ENCODE measurements at regions not wholly inside any gene's neighbourhood (a gene's known extent, or its start where the extent isn't known, plus 50 kb on each side); places are given as distances from the start of the nearest gene placed in this dataset.
"Not testable (repeated sequence)": the region's sequence is repeated elsewhere in the genome, so short reads cannot be mapped to it uniquely, and the experiment has no call there.

DNA sequence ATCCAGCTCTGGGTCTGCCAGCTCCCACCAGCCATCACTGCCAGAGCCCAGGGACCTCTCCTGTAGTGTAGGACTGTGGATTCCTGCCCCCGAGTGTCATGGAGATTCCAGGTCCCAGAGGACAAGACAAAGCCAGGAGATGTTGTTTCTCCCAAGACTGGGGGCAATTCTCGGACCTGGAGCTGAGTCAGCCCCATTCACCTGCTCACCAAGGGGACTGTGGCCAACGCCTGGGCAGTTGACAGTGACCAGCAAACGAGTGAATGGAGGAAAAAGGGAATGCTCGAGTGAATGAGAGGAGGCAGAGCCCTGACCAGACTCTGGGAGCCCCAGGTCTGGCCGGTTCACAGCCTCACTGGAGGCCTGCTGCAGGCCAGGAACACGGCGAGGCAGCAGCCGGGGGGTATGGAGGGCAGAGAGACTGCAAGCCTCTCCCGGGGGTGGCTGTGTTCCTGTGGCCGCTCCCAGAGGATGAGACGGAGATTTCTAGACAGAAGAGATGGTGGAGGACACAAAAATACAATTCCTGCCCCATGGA is 61.3 kb upstream of the PRR5 start:
- WGBS, 2 donors, result 53 to 60% methylated on average over 12 of the region's 12 CpGs
- TF ChIP-seq, protein P1, sequence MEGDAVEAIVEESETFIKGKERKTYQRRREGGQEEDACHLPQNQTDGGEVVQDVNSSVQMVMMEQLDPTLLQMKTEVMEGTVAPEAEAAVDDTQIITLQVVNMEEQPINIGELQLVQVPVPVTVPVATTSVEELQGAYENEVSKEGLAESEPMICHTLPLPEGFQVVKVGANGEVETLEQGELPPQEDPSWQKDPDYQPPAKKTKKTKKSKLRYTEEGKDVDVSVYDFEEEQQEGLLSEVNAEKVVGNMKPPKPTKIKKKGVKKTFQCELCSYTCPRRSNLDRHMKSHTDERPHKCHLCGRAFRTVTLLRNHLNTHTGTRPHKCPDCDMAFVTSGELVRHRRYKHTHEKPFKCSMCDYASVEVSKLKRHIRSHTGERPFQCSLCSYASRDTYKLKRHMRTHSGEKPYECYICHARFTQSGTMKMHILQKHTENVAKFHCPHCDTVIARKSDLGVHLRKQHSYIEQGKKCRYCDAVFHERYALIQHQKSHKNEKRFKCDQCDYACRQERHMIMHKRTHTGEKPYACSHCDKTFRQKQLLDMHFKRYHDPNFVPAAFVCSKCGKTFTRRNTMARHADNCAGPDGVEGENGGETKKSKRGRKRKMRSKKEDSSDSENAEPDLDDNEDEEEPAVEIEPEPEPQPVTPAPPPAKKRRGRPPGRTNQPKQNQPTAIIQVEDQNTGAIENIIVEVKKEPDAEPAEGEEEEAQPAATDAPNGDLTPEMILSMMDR (IDR thresholded peaks at IDR 0.05), result no peak
- no peak for ATAC-seq
- no peak for DNase-seq
- Histone ChIP-seq H3K4me1 (no peaks in the 10 kb centered on the region), H3K27ac (no peak overlapping the region), H3K4me3 (no peak overlapping the region), H3K9me3 (no peaks in the 10 kb centered on the region), H3K36me3 (no peaks in the 10 kb centered on the region), H3K27me3 (peaks cover 0 to 3% (median 0%) of the 10 kb centered on the region in 4 donors)
- intact Hi-C loops (cut with DNase I), result no loop called here
- FAIRE-seq, result no peak

DNA sequence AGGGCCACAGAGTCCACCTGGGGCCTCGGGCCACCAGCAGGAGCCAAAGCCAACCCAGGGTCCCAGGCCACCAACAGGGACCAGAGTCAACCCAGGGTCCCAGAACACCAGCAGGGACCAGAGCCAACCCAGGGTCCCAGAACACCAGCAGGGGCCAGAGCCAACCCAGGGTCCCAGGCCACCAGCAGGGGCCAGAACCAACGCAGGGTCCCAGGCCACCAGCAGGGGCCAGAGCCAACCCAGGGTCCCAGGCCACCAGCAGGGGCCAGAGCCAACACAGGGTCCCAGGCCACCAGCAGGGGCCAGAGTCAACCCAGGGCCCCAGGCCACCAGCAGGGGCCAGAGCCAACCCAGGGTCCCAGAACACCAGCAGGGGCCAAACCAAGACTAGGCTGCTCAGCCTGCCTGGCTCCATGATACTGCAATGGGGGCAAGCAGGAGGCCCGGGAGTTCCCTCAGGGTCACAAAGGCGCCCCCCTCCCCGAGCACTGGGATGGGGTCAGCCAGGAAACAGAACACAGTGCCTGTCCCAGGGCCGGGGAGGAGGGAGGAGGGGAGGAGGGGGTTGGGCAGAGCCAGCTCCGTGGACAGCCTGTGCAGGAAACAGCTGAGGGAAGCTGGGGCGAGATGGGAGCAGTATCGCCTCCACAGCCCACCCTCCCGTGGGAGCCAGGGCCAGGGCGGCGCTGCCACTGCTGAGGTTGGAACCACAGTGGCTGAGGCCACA is 62.0 kb upstream of the PRR5 start:
- Histone ChIP-seq H3K9me3 (no peaks in the 10 kb centered on the region), H3K4me3 (no peak overlapping the region), H3K27ac (no peak overlapping the region), H3K27me3 (peaks cover 0 to 3% (median 0%) of the 10 kb centered on the region in 4 donors), H3K4me1 (no peaks in the 10 kb centered on the region), H3K36me3 (no peaks in the 10 kb centered on the region)
- FAIRE-seq (no peak), DNase-seq (no peak), ATAC-seq (peak in 1 of 4 donors; percentile 37)
- TF ChIP-seq, protein P1 (IDR thresholded peaks at IDR 0.05), result no peak
- 39 to 40% methylated on average over 12 of the region's 12 CpGs for WGBS, 2 donors
- intact Hi-C loops (cut with DNase I), result no loop called here

DNA sequence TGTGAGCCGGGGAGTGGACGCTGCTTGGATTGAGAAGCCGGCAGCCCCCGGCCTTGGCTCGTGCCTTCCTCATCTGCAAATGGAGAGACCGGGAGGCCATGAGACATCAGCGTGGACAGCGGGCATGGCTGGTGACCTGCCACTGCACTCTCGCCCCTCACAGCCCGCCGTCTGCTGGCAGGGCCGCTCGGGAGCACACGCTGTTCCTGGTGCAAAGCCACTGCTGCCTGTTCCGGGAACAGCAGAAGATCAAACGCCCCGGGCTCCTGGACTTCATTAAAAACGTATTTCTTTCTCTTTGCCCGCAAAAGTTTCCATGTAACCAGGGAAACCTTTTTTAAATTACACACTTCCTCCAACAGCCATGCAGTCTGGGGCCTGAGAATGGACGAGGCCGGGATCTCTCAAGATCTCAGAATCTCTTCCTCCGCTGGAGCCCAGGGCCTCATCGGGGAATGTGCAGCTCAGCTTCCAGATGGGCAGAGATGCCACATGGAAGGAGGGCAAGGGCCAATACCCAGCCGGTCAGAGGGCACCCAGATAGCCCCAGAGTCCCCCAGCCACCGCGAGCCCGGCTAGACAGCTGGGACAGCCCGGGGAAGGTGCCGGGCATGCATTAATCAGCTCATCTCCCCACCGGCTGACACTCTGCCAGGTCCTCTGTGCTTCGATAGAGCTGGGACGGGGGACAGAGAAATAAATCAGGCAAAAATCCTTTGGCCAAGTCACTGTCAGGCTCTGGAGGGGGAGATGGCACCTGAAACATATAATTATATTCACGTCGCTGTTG is 62.8 kb upstream of the PRR5 start:
- WGBS, 2 donors, result 58 to 65% methylated on average over 34 of the region's 34 CpGs
- intact Hi-C loops (cut with DNase I), result no loop called here
- H3K27ac ChIP-seq, result no peak overlapping the region
- TF ChIP-seq, protein P1 (IDR thresholded peaks at IDR 0.05), result no peak
- DNase-seq (no peak), ATAC-seq (peak in 3 of 4 donors; percentile 13 to 50 (median 38)), FAIRE-seq (no peak)
- peaks cover 0 to 1% (median 0%) of the 10 kb centered on the region in 4 donors for H3K27me3 ChIP-seq
- no peaks in the 10 kb centered on the region for H3K9me3 ChIP-seq
- H3K36me3 ChIP-seq, result no peaks in the 10 kb centered on the region
- no peaks in the 10 kb centered on the region for H3K4me1 ChIP-seq
- no peak overlapping the region for H3K4me3 ChIP-seq

DNA sequence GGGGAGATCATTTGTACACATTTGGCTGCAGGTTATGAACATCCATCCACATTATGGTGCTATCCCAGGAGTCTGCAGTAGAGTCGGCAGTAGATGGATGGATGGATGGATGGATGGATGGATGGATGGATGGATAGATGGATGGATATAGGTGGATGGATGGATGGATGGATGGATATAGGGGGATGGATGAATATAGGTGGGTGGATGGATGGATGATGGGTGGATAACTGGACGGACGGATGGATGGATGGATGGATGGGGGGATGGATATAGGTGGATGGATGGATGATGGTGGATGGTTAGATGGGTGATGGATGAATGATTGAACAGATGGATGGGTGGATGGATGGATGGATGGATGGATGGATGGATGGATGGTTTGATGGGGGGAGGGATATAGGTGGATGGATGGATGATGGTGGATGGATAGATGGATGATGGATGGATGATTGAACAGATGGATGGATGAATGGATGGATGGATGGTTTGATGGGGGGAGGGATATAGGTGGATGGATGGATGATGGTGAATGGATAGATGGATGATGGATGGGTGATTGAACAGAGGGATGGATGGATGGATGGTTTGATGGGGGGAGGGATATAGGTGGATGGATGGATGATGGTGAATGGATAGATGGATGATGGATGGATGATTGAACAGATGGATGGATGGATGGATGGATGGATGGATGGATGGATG is 65.3 kb upstream of the PRR5 start:
- intact Hi-C loops (cut with DNase I); DNase-seq; ATAC-seq; FAIRE-seq; H3K27me3 ChIP-seq; H3K4me3 ChIP-seq; H3K36me3 ChIP-seq; H3K9me3 ChIP-seq; H3K27ac ChIP-seq; H3K4me1 ChIP-seq: not testable (repeated sequence)
- WGBS, 2 donors, result 80 to 91% methylated on average over 3 of the region's 3 CpGs

DNA sequence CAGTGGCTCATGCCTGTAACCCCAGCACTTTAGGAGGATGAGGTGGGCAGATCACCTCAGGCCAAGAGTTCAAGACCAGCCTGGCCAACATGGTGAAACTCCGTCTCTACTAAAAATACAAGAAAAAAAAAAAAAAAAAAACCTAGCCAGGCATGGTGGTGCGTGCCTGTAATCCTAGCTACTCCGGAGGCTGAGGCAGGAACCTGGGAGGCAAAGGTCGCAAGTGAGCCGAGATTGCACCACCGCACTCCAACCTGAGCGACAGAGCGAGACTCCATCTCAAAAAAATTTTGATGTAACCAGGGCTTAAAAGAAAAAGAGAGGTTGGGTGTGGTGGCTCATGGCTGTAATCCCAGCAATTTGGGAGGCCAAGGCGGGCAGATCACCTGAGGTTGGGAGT is 66.4 kb upstream of the PRR5 start:
- 66 to 78% methylated on average over 9 of the region's 9 CpGs for WGBS, 2 donors
- ATAC-seq; DNase-seq; H3K4me1 ChIP-seq; intact Hi-C loops (cut with DNase I); H3K4me3 ChIP-seq; H3K36me3 ChIP-seq; H3K27ac ChIP-seq; H3K9me3 ChIP-seq; H3K27me3 ChIP-seq; FAIRE-seq: not testable (repeated sequence)

All from pancreas (tissue), 10 donors.